H9 (cell line): ENCODE measurements at regions not wholly inside any gene's neighbourhood (a gene's known extent, or its start where the extent isn't known, plus 50 kb on each side); places are given as distances from the start of the nearest gene placed in this dataset.

Source experiments
- DNase-seq: peaks from one replicate; pipeline ENCODE4 v3.0.0-alpha.2; 2017
- H2AFZ ChIP-seq: one replicate; pipeline ENCODE4 v1.6.1; 2013; ENCODE audit warnings: mild to moderate bottlenecking, low read length, control low read depth, moderate library complexity
- H2AK5ac ChIP-seq: 2 replicates; pipeline ENCODE4 v1.6.1; 2013; ENCODE audit warnings: low read length, control low read depth, mixed read lengths; ENCODE audit not compliant: insufficient read length
- H2BK120ac ChIP-seq: one replicate; pipeline ENCODE4 v1.6.1; 2013; ENCODE audit warnings: low read depth, mild to moderate bottlenecking, low read length, control low read depth, inconsistent platforms; ENCODE audit not compliant: poor library complexity, severe bottlenecking
- H2BK12ac ChIP-seq: 2 replicates; pipeline ENCODE4 v1.6.1; 2013; ENCODE audit warnings: low read length, control low read depth, mixed read lengths, low read depth; ENCODE audit not compliant: insufficient read length
- H2BK15ac ChIP-seq: 2 replicates; pipeline ENCODE4 v1.6.1; 2013; ENCODE audit warnings: low read depth, low read length, control low read depth
- H2BK20ac ChIP-seq: one replicate; pipeline ENCODE4 v1.6.1; 2013; ENCODE audit warnings: low read depth, mild to moderate bottlenecking, low read length, control low read depth, inconsistent platforms; ENCODE audit not compliant: poor library complexity, severe bottlenecking
- H2BK5ac ChIP-seq: 2 replicates; pipeline ENCODE4 v1.6.1; 2013; ENCODE audit warnings: low read length, control low read depth, mixed read lengths; ENCODE audit not compliant: insufficient read length
- H3K14ac ChIP-seq: 2 replicates; pipeline ENCODE4 v1.6.1; 2013; ENCODE audit warnings: low read length, control low read depth; ENCODE audit not compliant: insufficient read depth
- H3K18ac ChIP-seq: 2 replicates; pipeline ENCODE4 v1.6.1; 2013; ENCODE audit warnings: low read depth, mild to moderate bottlenecking, mixed read lengths, low read length, control low read depth; ENCODE audit not compliant: insufficient read length
- H3K23ac ChIP-seq: 2 replicates; pipeline ENCODE4 v1.6.1; 2013; ENCODE audit warnings: low read length, control low read depth, mixed read lengths, low read depth; ENCODE audit not compliant: insufficient read length
- H3K23me2 ChIP-seq: 2 replicates; pipeline ENCODE4 v1.6.1; 2013; ENCODE audit warnings: low read depth, mild to moderate bottlenecking, mixed read lengths, low read length, control low read depth; ENCODE audit not compliant: insufficient read length, poor library complexity, severe bottlenecking
- H3K27ac ChIP-seq: 2 replicates; pipeline ENCODE4 v1.5.1; 2013; ENCODE audit warnings: low read length, control low read depth, mixed read lengths, low read depth; ENCODE audit not compliant: insufficient read length
- H3K27me3 ChIP-seq: 2 replicates; pipeline ENCODE4 v1.6.1; 2013; ENCODE audit warnings: low read length, control low read depth, inconsistent platforms; ENCODE audit not compliant: insufficient read depth
- H3K4ac ChIP-seq: 2 replicates; pipeline ENCODE4 v1.6.1; 2013; ENCODE audit warnings: low read depth, mild to moderate bottlenecking, control low read depth, inconsistent platforms, low read length, moderate library complexity
- H3K4me1 ChIP-seq: 2 replicates; pipeline ENCODE4 v1.6.1; 2013; ENCODE audit warnings: low read length, control low read depth, inconsistent platforms; ENCODE audit not compliant: insufficient read depth
- H3K4me2 ChIP-seq: 2 replicates; pipeline ENCODE4 v1.6.1; 2013; ENCODE audit warnings: low read length, control low read depth, mixed read lengths; ENCODE audit not compliant: insufficient read length, insufficient read depth
- H3K56ac ChIP-seq: 2 replicates; pipeline ENCODE4 v1.6.1; 2013; ENCODE audit warnings: low read depth, mild to moderate bottlenecking, mixed read lengths, low read length, control low read depth; ENCODE audit not compliant: insufficient read length
- H3K79me1 ChIP-seq: 2 replicates; pipeline ENCODE4 v1.6.1; 2013; ENCODE audit warnings: low read depth, mild to moderate bottlenecking, moderate library complexity, low read length, control low read depth, inconsistent platforms; ENCODE audit not compliant: insufficient read depth, poor library complexity, severe bottlenecking
- H3K79me2 ChIP-seq: 2 replicates; pipeline ENCODE4 v1.6.1; 2013; ENCODE audit warnings: low read length, control low read depth, inconsistent platforms; ENCODE audit not compliant: insufficient read depth
- H3K9ac ChIP-seq: 2 replicates; pipeline ENCODE4 v1.6.1; 2013; ENCODE audit warnings: low read length, control low read depth, mixed read lengths; ENCODE audit not compliant: insufficient read length; ENCODE audit errors: extremely low read depth
- H3K9me3 ChIP-seq: one replicate; pipeline ENCODE4 v1.6.1; 2013; ENCODE audit warnings: low read depth, low read length, inconsistent platforms; ENCODE audit not compliant: control insufficient read depth
- H3T11ph ChIP-seq: one replicate; pipeline ENCODE4 v1.6.1; 2013; ENCODE audit warnings: mild to moderate bottlenecking, low read length, control low read depth, inconsistent platforms
- H4K20me1 ChIP-seq: one replicate; pipeline ENCODE4 v1.6.1; 2013; ENCODE audit not compliant: control insufficient read depth, insufficient read length, insufficient read depth
- H4K5ac ChIP-seq: 2 replicates; pipeline ENCODE4 v1.6.1; 2013; ENCODE audit warnings: low read depth, mild to moderate bottlenecking, mixed read lengths, low read length, control low read depth; ENCODE audit not compliant: insufficient read length
- H4K8ac ChIP-seq: replicated peaks from 2 replicates; pipeline ENCODE4 v1.6.1; 2013; ENCODE audit warnings: low read length, control low read depth, mixed read lengths, low read depth; ENCODE audit not compliant: insufficient read length
- H4K91ac ChIP-seq: 2 replicates; pipeline ENCODE4 v1.6.1; 2013; ENCODE audit warnings: low read depth, mild to moderate bottlenecking, moderate library complexity, mixed read lengths, low read length, control low read depth; ENCODE audit not compliant: insufficient read length
- H3K27ac Mint-ChIP-seq, 3 experiments: 2 replicates in 2 of 3; 3 replicates in 1 of 3; pipeline ENCODE4 v1.8.0; 2020 to 2021; ENCODE audit warnings: mixed read lengths in 3 of 3, mild to moderate bottlenecking in 1 of 3, moderate library complexity in 1 of 3
- H3K27me3 Mint-ChIP-seq: 2 replicates; pipeline ENCODE4 v1.8.0; 2021; ENCODE audit warnings: low read depth, mild to moderate bottlenecking, moderate library complexity, mixed read lengths
- H3K36me3 Mint-ChIP-seq, 3 experiments: 2 replicates in 2 of 3; 3 replicates in 1 of 3; pipeline ENCODE4 v1.8.0; 2020 to 2021; ENCODE audit warnings: low read depth in 3 of 3, mixed read lengths in 3 of 3; ENCODE audit not compliant: insufficient read depth in 1 of 3
- H3K4me1 Mint-ChIP-seq, 2 experiments: 2 replicates each; pipeline ENCODE4 v1.8.0; 2020; ENCODE audit warnings: mixed read lengths in 2 of 2
- H3K4me3 Mint-ChIP-seq, 2 experiments: 2 replicates in 1 of 2; 3 replicates in 1 of 2; pipeline ENCODE4 v1.8.0; 2020 to 2021; ENCODE audit warnings: mild to moderate bottlenecking in 2 of 2, mixed read lengths in 2 of 2, moderate library complexity in 1 of 2
- H3K9me3 Mint-ChIP-seq, 2 experiments: 2 replicates in 1 of 2; 3 replicates in 1 of 2; pipeline ENCODE4 v1.8.0; 2020; ENCODE audit warnings: mild to moderate bottlenecking in 2 of 2, mixed read lengths in 2 of 2, moderate library complexity in 1 of 2
- CTCF ChIP-seq: fragments of 200-600 bp; sonication (generic); conservative IDR thresholded peaks from 3 replicates; pipeline ENCODE4 v1.8.0; 2021; ENCODE audit warnings: antibody characterized with exemption, mild to moderate bottlenecking
- WGBS: extraction: QIAGEN DNeasy Blood & Tissue Kit; methylation state at CpG from one replicate; pipeline ENCODE4 v1.1.7; 2013; ENCODE audit warnings: missing lambda C conversion rate, low lambda C conversion rate, mixed read lengths; ENCODE audit not compliant: insufficient read length; ENCODE audit errors: extremely low coverage; 5-methylcytosine and 5-hydroxymethylcytosine counted together

- Histone ChIP-seq H3K79me1 (no peaks in the 10 kb centered on the region), H4K5ac (no peak overlapping the region), H2BK120ac (no peak overlapping the region), H3K79me2 (no peaks in the 10 kb centered on the region), H3T11ph (no peak overlapping the region), H2BK20ac (no peak overlapping the region), H2BK12ac (no peak overlapping the region), H3K14ac (no peak overlapping the region), H3K23ac (no peak overlapping the region), H3K4me1 (no peaks in the 10 kb centered on the region), H3K4me2 (no peak overlapping the region), H4K20me1 (no peaks in the 10 kb centered on the region), H2AFZ (no peak overlapping the region), H3K9ac (no peak overlapping the region), H4K91ac (no peak overlapping the region), H3K27me3 (no peaks in the 10 kb centered on the region), H2BK5ac (no peak overlapping the region), H3K27ac (no peak overlapping the region), H4K8ac (no peak overlapping the region), H2AK5ac (no peak overlapping the region), H3K23me2 (no peaks in the 10 kb centered on the region), H3K4ac (no peak overlapping the region), H3K56ac (no peak overlapping the region), H2BK15ac (no peak overlapping the region), H3K18ac (no peak overlapping the region), H3K9me3 (no peaks in the 10 kb centered on the region)
- TF ChIP-seq CTCF = no peak
- DNase-seq = no peak
- no peaks in the 10 kb centered on the region; a peak in 1 of 5 replicates for H3K9me3 Mint-ChIP-seq
- no peak overlapping the region for H3K27ac Mint-ChIP-seq
- no peaks in the 10 kb centered on the region for H3K27me3 Mint-ChIP-seq
- H3K4me1 Mint-ChIP-seq = peaks cover 0 to 4% of the 10 kb centered on the region in 2 experiments; a peak in 2 of 4 replicates
- H3K4me3 Mint-ChIP-seq = no peak overlapping the region
- no peaks in the 10 kb centered on the region for H3K36me3 Mint-ChIP-seq
- WGBS = no CpG with 5 or more reads among the region's 1 CpG
Measured at GRCh38 chr13:80611310-80611709, 270.4 kb upstream of the SPRY2 start.
